HG03457 (cell line): ENCODE measurements at regions not wholly inside any gene's neighbourhood (a gene's known extent, or its start where the extent isn't known, plus 50 kb on each side); places are given as distances from the start of the nearest gene placed in this dataset.
"Not testable (repeated sequence)": the region's sequence is repeated elsewhere in the genome, so short reads cannot be mapped to it uniquely, and the experiment has no call there.

ENCODE experiments used
- ATAC-seq: cut with Tn5 transposase; IDR thresholded peaks from one replicate; pipeline ENCODE4 v1.9.1; 2021; ENCODE audit warnings: moderate number of reproducible peaks; ENCODE audit not compliant: unreplicated experiment

- not testable (repeated sequence) for ATAC-seq
These were observed 415.5 kb downstream of the FOXD4L4 start for GRCh38 chr9:66152406-66152805.

- ATAC-seq = peak; percentile 100
These were observed 416.2 kb downstream of the FOXD4L4 start for GRCh38 chr9:66153021-66153725.

- not testable (repeated sequence) for ATAC-seq
These were observed 417.2 kb downstream of the FOXD4L4 start for GRCh38 chr9:66153971-66154691.

GRCh38 chr9:66182316-66182715 lies 445.4 kb downstream of the FOXD4L4 start:
- ATAC-seq = not testable (repeated sequence)

GRCh38 chr9:66183648-66184047 lies 446.7 kb downstream of the FOXD4L4 start:
- ATAC-seq = not testable (repeated sequence)

GRCh38 chr9:66197199-66197598 lies 460.3 kb downstream of the FOXD4L4 start:
- ATAC-seq = not testable (repeated sequence)

- ATAC-seq = not testable (repeated sequence)
These were observed 461.5 kb downstream of the FOXD4L4 start for GRCh38 chr9:66198421-66198820.

GRCh38 chr9:66206617-66207016 lies 469.7 kb downstream of the FOXD4L4 start:
- ATAC-seq = not testable (repeated sequence)

- ATAC-seq = not testable (repeated sequence)
These were observed 471.0 kb downstream of the FOXD4L4 start for GRCh38 chr9:66207914-66208313.

- ATAC-seq = not testable (repeated sequence)
These were observed 507.8 kb downstream of the FOXD4L4 start for GRCh38 chr9:66244763-66245162.

- ATAC-seq = not testable (repeated sequence)
These were observed 508.5 kb downstream of the FOXD4L4 start for GRCh38 chr9:66245481-66245880.

GRCh38 chr9:66257581-66257980 lies 520.6 kb downstream of the FOXD4L4 start:
- ATAC-seq = not testable (repeated sequence)

GRCh38 chr9:66261576-66261975 lies 524.6 kb downstream of the FOXD4L4 start:
- ATAC-seq = not testable (repeated sequence)

GRCh38 chr9:66263621-66264020 lies 526.7 kb downstream of the FOXD4L4 start:
- not testable (repeated sequence) for ATAC-seq

- not testable (repeated sequence) for ATAC-seq
These were observed 527.8 kb downstream of the FOXD4L4 start for GRCh38 chr9:66264786-66265185.

GRCh38 chr9:66266202-66266601 lies 529.3 kb downstream of the FOXD4L4 start:
- ATAC-seq = not testable (repeated sequence)

- not testable (repeated sequence) for ATAC-seq
These were observed 530.0 kb downstream of the FOXD4L4 start for GRCh38 chr9:66266856-66267430.

- ATAC-seq = not testable (repeated sequence)
These were observed 530.7 kb downstream of the FOXD4L4 start for GRCh38 chr9:66267684-66268083.

- ATAC-seq = not testable (repeated sequence)
These were observed 532.1 kb downstream of the FOXD4L4 start for GRCh38 chr9:66269024-66269423.

GRCh38 chr9:66269783-66270182 lies 532.8 kb downstream of the FOXD4L4 start:
- ATAC-seq = not testable (repeated sequence)

- not testable (repeated sequence) for ATAC-seq
These were observed 541.9 kb downstream of the FOXD4L4 start for GRCh38 chr9:66278809-66279208.
